B cell (primary cell): ENCODE measurements at regions not wholly inside any gene's neighbourhood (a gene's known extent, or its start where the extent isn't known, plus 50 kb on each side); places are given as distances from the start of the nearest gene placed in this dataset.

Experiments
- EZH2 ChIP-seq: IDR thresholded peaks from 2 replicates; pipeline ENCODE4 v1.6.1; 2012; ENCODE audit warnings: borderline replicate concordance, low read depth, mild to moderate bottlenecking, moderate library complexity, low read length; ENCODE audit not compliant: insufficient read depth, poor library complexity, severe bottlenecking
- TF ChIP-seq, protein P1 (sequence below): fragments of 200-600 bp; IDR thresholded peaks from one replicate; pipeline ENCODE4 v1.8.0; 2022; ENCODE audit warnings: antibody characterized with exemption, mild to moderate bottlenecking

DNA sequence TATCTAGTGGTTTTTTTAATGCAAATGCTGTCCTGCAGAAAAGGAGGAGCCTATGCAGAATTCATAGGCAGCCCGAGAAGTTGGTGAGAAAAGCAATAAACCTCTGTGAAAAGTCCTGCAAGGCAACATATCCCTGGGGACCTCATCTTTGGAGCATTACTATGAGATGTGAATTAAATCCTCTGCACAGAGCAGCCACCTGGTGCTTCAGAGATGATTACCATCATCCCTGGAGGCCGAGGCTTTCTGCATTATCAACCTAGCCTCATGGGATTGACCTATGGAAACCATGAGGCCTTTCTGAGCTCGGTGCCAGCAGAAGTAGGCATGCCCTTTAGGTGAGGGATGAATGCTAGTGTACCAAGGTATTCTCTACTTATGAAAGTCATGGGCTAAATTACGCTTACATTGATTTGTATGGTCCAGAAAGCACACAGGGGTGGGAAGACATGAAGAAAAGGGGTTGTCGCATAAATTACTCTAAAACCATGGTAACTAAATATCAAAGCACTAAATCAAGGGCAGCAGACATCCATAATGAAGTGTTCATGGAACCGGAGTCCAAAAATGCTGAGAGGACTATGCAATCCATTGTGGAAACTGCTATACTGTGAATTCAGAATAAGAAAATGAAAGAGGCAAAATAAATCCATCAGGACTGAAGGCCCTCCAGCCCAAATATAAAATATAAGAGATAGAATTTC is 623.5 kb upstream of the DDX18 start:
- TF ChIP-seq, protein P1, sequence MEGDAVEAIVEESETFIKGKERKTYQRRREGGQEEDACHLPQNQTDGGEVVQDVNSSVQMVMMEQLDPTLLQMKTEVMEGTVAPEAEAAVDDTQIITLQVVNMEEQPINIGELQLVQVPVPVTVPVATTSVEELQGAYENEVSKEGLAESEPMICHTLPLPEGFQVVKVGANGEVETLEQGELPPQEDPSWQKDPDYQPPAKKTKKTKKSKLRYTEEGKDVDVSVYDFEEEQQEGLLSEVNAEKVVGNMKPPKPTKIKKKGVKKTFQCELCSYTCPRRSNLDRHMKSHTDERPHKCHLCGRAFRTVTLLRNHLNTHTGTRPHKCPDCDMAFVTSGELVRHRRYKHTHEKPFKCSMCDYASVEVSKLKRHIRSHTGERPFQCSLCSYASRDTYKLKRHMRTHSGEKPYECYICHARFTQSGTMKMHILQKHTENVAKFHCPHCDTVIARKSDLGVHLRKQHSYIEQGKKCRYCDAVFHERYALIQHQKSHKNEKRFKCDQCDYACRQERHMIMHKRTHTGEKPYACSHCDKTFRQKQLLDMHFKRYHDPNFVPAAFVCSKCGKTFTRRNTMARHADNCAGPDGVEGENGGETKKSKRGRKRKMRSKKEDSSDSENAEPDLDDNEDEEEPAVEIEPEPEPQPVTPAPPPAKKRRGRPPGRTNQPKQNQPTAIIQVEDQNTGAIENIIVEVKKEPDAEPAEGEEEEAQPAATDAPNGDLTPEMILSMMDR = no peak
- TF ChIP-seq EZH2 = no peak
